KBM-7 (cell line): ENCODE measurements at regions not wholly inside any gene's neighbourhood (a gene's known extent, or its start where the extent isn't known, plus 50 kb on each side); places are given as distances from the start of the nearest gene placed in this dataset.

Experiments used
- DNase-seq: peaks from one replicate; pipeline ENCODE4 v3.0.0-alpha.2; 2015
- in situ Hi-C: fragments of 300-500 bp; cut with MboI; formaldehyde crosslinking; loops from 2 replicates; pipeline ENCODE4 v1.14.3; 2020; ENCODE audit warnings: low sequenced_read_pairs, low pct_unique_long_range_greater_than_20kb, mixed read lengths

DNA sequence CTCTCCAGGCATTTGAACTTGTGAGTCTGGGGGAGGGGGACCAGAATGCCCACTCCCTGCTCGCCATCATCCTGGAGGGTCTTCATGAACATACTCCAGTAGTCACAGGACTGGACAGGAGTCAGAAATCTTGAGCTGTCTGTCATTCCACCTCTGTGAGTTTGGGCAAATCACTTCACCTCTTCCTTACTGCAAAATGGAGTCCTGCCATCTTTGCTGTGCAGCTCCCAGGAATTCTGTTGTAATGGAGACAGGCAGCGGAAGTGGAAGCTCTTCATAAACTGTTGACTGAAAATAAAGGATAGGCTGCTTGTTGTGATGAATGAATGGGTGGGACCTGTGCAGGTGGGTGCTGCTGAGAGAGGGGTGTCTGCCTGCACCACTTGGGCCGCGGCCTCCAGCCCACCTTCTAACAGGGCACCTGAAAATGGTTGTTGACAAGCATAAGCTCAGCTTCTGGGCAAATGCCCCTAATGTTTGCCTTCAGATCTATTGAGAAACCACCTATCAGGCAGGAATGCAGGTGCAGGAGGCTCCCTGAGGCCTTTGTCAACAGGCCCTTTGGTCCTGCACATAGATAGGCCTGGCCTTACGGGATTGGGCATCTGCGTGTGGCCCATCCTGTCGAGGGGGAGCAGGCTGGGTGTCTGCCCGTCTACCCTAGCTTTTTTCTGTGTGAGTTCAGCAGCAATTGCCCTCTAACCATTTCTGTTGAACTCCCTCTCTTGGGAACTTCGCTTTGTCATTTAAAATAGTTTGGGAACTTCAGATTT, 321.0 kb downstream of the RPS6KC1 start:
- in situ Hi-C loops, result no loop called here
- DNase-seq, result no peak

- DNase-seq, result peak; percentile 36
- in situ Hi-C loops, result no loop called here
Measured at GRCh38 chr1:213374369-213374768, 323.3 kb downstream of the RPS6KC1 start.

- in situ Hi-C loops, result no loop called here
- no peak for DNase-seq
Measured at GRCh38 chr1:213375002-213375401, 324.0 kb downstream of the RPS6KC1 start.

DNA sequence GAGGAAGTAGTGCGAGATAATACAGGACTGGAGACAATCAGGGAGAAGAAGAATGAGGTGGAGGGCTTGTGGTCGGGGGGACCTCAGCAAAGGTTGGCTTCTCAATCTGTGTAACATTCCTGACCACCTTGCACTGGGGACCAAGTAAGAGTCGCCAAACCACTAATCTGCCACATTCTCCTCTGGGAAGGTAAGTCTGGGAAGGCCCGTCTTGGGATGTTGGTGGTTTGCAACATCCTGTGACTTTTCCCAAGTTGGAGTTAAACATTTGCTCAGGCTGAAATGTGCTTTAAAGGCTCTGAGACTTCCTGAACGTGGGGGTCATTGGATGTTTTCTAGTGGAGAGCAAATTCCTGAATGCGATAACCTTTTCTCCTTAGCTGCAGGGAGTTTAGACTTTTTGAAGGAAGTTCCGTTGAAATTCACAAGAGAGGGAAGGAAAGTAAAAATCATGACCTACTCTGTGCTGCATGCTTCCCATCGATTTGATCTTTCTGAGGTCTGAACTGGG, 325.9 kb downstream of the RPS6KC1 start:
- no peak for DNase-seq
- in situ Hi-C loops, result no loop called here

GRCh38 chr1:213380865-213381264, 329.8 kb downstream of the RPS6KC1 start:
- no peak for DNase-seq

DNA sequence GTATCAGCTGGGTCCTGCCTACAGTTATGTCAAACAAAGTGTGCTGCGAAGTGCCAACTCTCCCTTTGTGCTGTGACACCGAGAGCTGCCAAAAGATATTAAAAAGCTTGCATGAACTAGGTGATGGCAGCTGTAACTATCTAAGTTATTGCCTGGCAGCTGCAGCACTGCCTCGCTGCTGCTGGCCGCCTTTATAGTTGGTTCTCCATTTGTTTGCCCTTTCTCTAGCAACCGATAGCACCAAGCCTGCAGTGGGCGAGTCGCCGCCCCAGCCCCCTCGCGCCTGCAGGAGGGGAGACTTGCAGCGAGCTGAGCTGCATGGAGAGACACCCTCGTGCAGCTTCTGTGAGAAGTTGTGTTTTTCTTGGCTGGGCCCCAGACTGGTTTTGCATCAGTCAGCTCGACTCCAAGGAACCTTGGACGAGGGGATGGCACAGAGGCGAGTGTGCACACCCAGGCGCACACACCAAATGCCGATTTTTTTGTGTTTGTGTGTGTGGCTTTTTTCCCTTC, 330.6 kb downstream of the RPS6KC1 start:
- no peak for DNase-seq
- in situ Hi-C loops, result no loop called here

More at GRCh38 chr1:213380865-213381264, 329.8 kb downstream of the RPS6KC1 start:
- in situ Hi-C loops, result no loop called here

GRCh38 chr1:213383465-213383864, 332.4 kb downstream of the RPS6KC1 start:
- in situ Hi-C loops, result no loop called here
- no peak for DNase-seq

- in situ Hi-C loops, result no loop called here
- DNase-seq, result no peak
Measured at GRCh38 chr1:213385201-213385600, 334.2 kb downstream of the RPS6KC1 start.

DNA sequence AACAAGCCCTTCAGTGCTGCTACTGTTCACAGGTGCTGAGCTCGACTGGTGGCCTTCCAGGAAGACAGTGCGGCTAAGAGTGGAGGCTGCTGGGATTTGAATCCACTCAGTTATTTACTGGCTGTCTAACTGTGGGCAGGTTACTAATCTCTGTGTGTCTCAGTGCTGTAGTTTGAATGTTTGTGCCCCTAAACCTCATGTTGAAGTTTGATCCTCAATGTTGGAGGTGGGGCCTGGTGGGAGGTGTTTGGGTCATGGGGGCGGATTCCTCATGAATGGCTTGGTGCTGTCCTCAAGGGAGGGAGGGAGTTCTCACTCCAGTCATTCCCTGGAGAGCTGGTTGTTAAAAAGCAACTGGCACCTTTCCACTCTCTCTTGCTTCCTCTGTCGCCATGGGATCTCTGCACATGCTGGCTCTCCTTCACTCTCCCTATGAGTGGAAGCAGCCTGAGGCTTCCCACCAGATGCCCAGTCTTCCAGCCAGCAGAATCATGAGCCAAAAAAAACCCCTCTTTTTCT, 334.8 kb downstream of the RPS6KC1 start:
- no peak for DNase-seq

GRCh38 chr1:213387380-213388015, 336.5 kb downstream of the RPS6KC1 start:
- in situ Hi-C loops, result no loop called here
- DNase-seq, result no peak

More for the DNA sequence above, 334.8 kb downstream of the RPS6KC1 start:
- in situ Hi-C loops, result no loop called here

DNA sequence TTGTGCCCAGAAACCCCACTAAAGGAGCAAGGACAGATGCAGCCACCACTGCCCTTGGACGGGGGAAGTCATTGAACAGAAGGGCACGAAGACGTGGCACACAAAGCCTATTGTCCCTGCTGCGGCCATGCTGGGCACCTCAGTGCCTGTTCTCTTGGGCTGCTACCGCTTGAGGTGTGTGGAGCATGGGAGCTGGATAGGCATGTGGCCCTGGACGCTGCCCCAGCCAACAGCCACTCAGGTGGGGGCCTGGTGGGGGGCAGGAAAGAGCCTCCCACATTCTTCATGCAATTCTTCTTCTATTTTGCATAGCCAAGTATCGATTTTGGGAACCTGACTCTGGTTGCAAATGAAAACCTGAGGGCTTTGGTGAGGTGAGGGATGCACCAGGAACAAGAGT, 337.2 kb downstream of the RPS6KC1 start:
- no peak for DNase-seq

DNA sequence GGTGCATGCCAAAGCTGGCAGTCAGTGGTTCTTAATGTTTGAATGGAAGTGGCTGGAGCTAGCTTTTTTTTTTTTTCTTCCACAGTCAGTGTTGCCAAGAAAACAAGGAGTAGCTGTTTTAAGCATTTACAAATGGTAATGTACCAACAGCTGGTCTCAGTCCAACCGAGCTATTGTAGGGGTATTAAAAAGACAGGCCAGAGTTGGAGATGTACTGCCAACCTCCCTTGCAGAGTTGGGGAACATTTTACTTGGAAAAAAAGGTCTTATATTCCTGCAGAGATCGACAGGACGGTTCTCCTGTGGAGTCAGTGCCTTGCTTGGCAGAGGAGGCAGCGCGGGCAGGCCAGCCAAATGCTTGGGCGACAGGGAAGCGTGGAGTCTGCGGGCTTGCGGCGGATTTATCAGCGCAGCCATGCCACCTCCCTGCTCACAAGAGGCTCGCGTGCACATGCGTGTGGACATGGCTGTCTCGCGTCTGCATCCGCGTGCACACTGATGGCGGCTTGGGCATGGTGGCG, 338.1 kb downstream of the RPS6KC1 start:
- in situ Hi-C loops, result no loop called here
- DNase-seq, result no peak

More for the DNA sequence above, 337.2 kb downstream of the RPS6KC1 start:
- in situ Hi-C loops, result no loop called here

DNA sequence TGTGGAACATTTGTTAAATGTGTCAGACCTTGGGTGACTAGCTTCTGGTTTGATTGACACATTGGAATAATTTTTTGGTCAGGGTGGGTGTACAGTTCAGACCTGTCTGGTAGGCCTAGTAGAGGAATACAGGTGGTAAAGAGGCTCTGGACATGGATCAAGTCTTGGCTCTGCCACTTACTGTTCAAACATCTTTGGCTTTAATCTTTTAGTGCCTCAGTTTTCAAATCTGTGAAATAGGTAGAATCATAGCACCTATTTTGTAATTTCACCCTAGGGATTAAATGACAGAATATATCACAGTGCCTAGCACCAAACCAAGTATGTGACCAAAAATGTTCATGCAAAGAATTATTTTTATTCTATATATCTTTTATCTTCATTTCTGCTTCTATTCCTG, 340.4 kb downstream of the RPS6KC1 start:
- DNase-seq, result no peak
- in situ Hi-C loops, result no loop called here

DNA sequence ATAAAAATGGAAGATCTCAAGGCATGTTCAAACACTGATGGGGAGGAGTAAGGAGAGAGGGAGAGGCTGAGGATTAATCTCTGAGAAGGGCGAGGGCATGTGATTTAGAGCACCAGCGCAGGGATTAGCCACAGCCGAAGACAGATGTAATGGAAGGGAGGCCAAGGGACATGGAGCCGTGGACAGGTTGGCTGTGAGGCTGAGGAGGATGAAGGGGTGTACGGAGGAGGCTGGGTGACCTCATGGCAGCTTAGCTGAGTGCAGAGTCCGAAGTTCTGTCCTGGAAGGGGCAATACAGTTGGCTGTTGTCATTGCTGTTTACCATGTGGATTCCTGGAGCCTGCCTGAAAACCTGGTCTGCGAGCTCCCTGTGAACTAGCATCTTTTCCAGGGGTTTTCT, 342.8 kb downstream of the RPS6KC1 start:
- DNase-seq, result no peak
- in situ Hi-C loops, result no loop called here

DNA sequence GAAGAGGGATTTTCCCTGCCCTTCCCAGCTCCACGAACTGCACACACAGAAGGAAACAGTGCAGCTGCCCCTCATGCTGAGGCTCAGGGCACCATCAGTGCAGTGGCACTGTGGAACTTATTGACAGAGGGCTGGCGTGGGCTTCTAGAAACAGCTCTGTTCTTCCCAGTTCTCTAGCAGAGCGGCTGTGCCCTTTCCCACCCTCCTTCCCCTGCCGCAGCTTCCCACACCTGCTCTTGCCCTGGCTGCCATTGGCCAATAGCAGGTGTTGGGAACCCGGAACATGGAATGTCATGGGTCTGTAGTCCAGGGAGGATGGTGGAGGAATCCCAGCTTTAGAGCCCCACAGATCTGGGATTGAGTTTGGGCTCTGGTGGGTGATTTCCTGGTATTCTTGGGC, 343.8 kb downstream of the RPS6KC1 start:
- in situ Hi-C loops, result no loop called here
- no peak for DNase-seq

DNA sequence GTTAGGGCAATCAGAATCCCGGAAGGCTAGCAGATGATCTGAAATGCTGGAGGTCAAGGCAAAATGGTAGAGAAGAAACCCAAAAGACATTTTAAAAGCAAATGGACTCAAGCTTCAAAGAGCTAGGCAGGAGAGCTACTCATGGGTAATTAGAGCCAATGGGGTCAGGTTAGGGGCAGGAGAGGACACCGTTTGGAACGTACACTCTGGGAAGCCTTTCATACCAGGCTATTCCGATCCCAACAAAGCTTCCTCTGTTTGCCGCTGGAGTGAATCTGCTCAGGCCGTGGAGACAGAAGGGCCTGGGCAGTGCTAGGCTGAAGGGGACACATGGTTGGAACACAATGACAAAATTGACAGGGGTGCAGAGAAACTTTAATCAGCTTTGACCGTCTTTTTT, 346.6 kb downstream of the RPS6KC1 start:
- DNase-seq, result no peak
- in situ Hi-C loops, result no loop called here

DNA sequence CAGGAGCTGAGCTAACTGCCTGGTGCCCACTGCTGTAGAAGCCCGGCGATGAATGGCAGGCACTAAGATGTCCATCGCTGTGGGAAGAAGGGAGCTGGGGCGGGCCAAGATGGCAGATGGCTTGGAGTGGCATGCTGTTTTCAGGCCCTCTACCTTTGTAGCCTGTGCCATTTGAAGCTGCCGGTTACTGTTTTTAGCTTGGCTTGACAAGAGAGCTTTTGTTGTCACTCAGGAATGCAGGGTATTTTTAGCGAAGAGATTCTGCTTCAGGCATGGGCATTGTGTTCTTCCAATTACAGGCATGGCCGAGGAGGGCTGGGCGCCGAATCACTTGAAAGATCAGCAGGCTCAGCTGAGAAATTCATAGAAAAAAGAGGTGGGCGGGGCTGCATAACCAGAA, 348.7 kb downstream of the RPS6KC1 start:
- in situ Hi-C loops, result no loop called here
- DNase-seq, result no peak

DNA sequence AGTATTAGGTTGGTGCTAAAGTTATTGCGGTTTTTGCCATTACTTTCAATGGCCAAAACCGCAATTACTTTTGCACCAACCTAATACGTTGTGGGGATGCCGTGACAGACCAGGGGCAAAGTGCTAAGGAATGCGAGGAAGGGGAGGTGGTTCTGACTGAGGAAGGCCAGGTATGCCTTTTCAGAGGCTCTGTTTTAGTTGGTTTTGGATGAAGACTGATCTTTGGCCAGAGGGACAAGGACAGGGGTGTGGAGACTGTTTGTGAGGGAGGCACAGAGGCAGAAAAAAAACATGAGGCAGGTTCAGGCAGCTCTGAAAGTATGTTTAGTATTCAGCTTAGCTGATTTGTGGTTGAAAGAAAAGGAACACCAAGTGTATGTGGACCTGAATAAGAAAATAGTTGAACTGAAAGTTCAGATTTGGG, 358.2 kb downstream of the RPS6KC1 start:
- DNase-seq, result no peak
- in situ Hi-C loops, result no loop called here

GRCh38 chr1:213409971-213410370, 358.9 kb downstream of the RPS6KC1 start:
- in situ Hi-C loops, result no loop called here

GRCh38 chr1:213414346-213414745, 363.3 kb downstream of the RPS6KC1 start:
- no peak for DNase-seq
- in situ Hi-C loops, result no loop called here

More at GRCh38 chr1:213409971-213410370, 358.9 kb downstream of the RPS6KC1 start:
- no peak for DNase-seq
